ENCODE measurements at regions not wholly inside any gene's neighbourhood (a gene's known extent, or its start where the extent isn't known, plus 50 kb on each side); places are given as distances from the start of the nearest gene placed in this dataset.
"Not testable (repeated sequence)": the region's sequence is repeated elsewhere in the genome, so short reads cannot be mapped to it uniquely, and the experiment has no call there.

DNA sequence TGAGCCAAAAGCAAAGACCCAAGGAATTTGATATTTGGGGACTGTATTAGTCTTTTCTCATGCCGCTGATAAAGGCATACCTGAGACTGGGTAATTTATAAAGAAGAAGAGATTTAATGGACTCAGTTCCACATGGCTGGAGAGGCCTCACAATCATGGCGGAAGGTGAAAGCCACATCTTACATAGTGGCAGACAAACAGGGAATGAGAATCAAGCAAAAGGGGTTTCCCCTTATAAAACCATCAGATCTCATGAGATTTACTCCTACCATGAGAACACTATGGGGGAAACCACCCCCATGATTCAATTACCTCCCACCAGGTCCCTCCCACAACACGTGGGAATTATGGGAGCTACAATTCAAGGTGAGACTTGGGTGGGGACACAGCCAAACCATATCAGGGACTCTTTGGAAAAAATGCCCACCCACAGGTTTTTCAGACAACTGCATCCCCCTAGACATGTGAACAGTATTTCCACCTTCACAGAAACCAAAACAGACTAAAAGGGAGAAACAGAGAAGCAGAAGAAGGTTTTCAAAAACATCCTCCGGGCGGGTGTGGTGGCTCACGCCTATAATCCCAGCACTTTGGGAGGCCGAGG, 482.1 kb upstream of the PROK2 start:
- DNase-seq (ENCODE audit: low read depth in 2 of 3, low spot score in 1 of 3), result not testable (repeated sequence)

DNA sequence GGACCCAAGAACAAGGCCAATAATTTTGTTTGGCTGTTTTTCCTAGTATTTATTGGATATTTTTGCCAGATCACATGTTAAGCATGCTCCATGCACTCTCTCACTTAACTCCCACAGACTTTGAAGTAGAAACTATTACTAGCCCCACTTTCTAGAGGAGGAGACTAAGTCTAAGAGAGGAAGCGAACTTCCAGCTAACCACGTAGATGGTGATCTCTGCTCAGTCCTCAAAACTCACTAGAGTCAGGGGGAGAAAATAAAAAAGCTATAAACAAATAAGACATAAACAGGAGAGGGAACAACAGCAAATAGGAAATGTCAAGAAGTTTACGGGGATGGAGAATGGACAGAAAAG, 481.0 kb upstream of the PROK2 start:
- DNase-seq (ENCODE audit: low read depth in 2 of 3, low spot score in 1 of 3), result no peak

DNA sequence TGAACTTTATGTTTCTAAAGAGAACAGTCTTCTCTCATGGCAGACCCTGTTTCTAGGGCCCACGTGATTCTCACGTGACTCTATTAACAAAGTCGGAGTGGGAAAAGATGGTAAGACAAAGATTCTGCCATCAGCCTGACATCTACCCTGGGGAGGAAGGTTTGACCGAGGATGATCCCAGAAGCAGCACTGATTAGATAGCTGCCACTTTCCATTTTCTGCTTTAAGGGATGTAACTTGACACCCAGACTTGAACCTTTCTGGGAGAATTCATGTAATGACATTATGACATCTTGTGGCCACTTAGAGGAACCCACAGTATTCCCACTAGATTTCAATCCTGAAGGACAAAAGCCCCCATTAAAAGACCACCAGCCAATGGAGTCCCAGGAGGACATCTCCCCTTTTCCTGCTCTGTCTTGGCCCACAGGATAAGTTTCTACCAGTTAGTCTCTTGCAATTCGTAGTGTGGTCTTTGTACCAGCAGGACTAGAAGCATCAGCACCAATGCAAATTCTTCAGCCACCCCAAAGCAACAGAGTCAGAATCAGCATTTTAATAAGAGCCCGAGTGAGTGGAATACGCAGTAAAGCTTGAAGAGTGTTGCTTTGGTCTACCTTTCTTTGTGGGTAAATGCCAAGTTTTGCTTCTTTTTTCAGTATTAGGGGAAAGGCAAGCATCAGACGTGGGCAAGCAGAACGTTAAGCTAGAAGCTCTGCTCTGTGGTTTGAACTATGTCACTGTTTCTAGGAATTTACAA, 480.5 kb upstream of the PROK2 start:
- DNase-seq (ENCODE audit: low read depth in 2 of 3, low spot score in 1 of 3), result no peak

DNA sequence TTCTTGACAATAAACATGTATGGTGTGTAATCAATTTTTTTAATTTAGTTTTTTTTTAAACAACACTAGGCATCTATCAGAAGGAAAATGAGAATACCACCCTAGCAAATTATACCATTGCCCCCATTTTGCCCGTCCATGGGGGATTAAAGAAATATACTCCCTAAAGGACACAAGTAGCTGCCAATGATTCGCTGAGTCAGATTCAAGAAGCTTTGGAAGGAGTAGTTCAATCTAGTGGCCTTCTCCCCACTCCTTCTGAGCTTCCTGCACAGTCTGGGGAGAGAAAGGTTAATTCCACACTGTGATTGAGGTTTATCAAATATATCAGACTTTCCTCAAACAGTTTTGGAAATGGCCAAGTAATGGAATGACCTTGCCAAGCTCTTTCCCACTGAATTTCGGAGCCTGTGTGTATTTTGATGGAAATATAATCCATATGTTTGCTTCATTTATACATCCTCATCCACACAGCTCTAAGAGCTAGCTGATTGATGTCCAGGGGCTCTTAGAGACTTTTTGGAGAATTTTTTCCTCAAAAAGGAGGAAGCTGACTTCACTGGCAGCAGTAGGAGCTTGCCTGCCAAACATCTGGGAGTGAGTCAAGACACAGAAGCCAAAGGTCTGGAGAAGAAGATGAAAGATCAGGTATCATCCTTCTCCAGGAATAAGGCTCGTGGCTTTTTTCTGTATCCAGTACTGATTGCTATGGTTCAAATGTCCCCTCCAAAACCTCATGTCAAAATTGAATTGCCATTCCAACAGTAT, 478.5 kb upstream of the PROK2 start:
- DNase-seq (ENCODE audit: low read depth in 2 of 3, low spot score in 1 of 3), result no peak

DNA sequence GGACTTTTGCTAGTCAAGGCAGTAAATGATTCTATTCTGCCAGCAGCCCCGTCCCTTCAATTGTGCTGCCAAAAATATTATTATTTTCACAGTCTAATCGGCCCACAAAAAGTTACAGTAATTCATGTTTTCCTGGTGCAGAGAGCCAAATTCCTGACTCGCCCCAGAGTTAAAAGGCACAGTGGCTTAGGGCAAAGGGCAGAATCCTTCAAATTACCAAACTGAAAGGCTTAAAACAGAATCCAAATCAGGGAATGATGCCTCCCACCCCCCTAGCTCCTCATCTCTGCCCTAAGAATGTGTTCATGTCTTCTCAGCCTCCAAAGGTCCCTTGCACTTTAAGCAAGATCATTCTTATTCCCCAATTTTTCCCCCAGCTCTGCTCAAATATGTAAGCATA, 477.8 kb upstream of the PROK2 start:
- no peak for DNase-seq (ENCODE audit: low read depth in 2 of 3, low spot score in 1 of 3)

DNA sequence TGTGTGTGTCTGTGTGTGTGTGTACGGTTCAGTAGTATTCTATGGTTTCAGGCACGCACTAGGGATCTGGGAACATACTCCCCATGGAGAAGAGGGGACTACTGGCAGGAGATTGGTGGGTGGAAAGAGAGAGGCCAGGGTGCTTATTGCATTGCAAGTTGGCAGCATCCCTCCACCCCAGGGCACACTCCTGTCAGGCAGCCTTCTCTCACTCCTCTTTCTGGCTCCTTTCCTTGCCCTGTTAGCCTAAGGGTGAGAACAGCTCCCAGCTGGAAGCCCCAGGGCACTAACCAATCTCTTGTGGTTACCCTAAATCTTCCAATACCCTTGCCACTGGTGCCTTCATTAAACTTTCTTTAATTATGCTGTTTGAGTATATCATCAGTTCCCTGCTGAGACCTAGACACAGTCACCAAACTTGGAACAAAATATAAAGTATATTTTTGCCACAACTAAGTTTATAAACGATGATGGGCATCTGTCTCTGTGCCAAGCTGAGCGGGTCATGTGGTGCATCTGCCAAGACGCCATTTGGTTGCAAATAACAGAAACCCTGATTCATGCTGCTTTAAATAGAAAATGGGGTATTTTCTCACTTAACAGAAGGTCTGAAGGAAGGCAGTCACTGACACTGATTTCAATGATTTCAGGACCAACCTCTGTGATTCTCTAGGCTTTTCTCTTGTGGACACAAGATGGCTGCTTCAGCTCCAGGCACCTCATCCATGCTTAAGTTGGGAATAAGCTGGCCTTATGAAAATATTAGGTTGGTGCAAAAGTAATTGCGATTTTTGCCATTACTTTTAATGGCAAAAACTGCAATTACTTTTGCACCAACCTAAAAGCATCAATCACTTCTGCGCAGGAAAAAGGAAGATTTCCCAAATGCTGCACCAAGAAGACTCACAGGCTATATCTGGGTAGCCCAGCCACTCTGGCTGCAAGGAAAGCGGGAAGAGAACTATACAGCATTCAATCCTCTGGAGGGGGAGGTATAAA, 476.9 kb upstream of the PROK2 start:
- DNase-seq (ENCODE audit: low read depth in 2 of 3, low spot score in 1 of 3), result no peak

DNA sequence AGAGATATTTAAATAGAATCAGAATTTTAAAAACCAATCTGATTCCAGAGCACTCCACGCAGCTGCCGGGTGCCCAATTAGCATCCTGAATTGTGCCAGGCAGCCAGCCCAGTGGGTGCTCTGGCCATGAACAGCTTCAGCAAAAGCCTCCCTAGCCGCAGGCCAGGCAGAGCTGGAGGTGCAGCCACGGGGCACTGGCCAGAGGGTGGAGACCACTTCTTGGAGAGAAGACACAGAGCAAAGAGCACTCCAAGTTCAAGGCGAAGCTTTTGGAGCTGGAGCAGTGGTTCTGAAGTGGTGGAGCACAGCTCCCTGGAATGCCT, 475.6 kb upstream of the PROK2 start:
- no peak for DNase-seq (ENCODE audit: low read depth in 2 of 3, low spot score in 1 of 3)

DNA sequence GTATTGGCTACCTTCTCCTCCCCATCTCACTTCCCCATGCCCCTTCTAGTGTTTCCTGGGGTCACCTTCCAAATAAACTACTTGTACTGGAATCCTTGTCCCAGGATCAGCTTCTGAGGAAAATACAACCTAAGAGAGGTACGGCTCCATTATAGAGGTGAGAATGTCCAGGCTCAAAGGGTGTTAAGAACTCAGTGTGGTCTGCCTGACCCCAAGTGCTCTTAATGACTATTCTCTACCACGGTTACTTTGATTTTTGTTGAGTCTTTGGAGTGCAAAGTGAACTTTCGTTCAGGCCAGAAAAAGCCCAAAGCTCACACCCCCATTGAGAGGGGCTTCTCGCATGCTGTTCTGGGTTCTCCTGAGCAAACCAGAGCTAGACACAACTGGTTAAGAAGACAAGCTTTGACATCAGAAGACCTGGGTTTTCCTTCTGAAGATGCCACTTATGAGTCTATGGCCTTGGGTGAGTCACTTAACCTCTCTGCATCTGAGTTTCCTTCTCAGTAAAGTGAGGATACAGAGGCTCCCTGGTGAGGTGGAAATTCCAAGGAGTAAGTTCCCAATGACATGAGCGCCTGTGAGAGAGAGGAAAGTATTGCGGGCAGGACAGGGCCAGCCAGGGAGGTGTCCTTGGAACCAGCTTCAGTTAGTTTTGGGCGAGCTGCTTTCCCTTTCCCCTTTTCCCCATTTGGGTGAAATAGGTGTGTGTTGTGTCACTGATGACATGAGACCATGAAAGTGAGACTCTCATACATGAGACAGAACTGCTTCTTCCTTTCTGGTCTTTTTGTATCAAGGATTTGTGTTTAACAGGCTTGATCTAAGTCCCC, 475.0 kb upstream of the PROK2 start:
- DNase-seq (ENCODE audit: low read depth in 2 of 3, low spot score in 1 of 3), result peak in 1 of 3 donors; percentile 22

DNA sequence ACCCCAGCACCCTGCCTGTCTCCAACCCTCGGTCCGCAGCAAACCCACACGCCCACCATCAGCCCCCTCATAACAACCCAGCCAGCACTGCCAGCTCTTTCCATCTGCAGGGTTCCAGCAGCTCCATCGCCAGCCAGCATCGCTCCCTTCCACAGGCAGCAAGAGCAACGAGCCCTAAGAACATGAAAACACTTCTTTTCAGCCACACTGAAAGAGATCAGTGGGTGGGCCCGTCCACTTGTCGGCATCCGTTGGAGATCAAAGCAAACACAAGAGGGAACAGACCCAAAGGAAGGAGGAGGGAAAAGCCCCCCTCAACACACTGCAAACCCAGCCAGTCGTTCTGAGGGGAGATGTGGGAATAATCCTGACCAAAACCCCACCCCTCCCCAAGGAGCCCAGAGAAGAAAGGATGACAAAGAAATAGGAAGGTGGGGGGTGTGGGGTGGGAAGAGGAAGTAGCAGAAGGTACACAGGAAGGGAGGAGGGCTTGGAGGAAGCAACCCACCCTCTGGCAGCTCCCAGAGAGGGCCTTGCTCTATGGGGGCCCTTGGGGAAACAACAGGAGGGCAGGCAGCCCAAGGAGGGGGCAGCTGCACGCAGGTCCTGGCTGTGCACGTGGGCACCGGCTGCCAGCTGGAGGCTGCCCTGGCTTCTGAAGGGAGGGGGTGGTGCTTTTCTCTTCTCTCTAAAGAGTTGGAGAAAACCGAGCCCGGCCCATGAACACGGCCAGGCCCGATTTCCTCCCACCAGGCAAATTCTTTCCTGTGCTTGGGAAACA, 473.6 kb upstream of the PROK2 start:
- no peak for DNase-seq (ENCODE audit: low read depth in 2 of 3, low spot score in 1 of 3)

DNA sequence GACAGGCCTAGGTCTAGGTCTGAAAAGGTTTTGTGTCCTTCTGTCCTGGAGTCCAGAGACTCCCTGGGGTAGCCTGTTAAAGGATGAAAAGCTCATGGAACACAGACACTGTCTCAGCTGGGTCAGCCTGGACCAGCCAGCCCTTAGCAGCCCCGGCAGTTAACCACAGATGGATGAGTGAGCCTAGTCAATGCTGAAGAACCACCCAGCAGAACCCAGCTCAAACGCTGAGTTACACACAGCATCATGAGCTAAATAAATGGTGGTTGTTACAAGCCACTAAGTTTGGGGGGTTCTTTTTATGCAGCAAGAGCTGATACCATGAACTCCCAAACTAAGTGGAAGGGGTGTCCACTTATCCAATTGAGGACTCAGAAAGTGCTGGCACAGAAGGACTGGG, 472.8 kb upstream of the PROK2 start:
- no peak for DNase-seq (ENCODE audit: low read depth in 2 of 3, low spot score in 1 of 3)

DNA sequence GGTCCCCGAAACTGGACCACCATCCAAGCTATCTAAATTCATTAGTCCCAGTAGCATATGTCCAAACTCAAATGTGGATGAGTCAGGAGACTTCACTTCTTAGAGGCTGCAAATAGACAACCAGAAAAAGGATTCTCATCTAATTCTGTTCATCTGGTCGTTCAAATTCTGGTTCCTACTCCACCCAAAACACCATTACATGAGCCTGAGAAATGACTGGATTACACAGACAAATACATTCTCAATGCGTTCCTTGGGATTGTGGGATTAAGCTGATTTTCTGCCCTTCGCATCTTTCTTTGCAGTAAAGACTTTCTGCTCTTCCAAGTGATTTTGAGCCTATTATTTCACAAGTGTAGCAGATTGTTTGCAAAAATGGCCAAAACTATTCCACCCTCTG, 472.3 kb upstream of the PROK2 start:
- DNase-seq (ENCODE audit: low read depth in 2 of 3, low spot score in 1 of 3), result no peak

DNA sequence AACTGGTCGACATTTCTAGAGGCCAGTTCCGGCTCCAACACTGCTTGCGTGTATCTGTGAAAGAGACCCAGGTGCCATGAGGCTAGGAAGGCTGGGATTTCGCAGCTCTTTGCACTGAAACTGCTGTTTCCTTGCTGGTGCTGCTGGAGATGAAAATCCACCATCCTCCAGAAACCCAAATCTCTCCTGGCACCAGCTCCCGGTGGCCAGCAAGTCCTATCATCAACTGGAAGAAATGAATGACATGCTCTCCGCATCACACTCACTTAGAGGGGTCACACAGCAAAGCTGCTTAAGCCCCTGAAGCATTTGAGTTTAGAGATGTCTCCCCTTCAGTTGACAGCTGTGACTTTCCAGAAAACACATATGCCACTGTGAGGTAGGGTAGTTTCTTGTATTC, 471.8 kb upstream of the PROK2 start:
- DNase-seq (ENCODE audit: low read depth in 2 of 3, low spot score in 1 of 3), result no peak

DNA sequence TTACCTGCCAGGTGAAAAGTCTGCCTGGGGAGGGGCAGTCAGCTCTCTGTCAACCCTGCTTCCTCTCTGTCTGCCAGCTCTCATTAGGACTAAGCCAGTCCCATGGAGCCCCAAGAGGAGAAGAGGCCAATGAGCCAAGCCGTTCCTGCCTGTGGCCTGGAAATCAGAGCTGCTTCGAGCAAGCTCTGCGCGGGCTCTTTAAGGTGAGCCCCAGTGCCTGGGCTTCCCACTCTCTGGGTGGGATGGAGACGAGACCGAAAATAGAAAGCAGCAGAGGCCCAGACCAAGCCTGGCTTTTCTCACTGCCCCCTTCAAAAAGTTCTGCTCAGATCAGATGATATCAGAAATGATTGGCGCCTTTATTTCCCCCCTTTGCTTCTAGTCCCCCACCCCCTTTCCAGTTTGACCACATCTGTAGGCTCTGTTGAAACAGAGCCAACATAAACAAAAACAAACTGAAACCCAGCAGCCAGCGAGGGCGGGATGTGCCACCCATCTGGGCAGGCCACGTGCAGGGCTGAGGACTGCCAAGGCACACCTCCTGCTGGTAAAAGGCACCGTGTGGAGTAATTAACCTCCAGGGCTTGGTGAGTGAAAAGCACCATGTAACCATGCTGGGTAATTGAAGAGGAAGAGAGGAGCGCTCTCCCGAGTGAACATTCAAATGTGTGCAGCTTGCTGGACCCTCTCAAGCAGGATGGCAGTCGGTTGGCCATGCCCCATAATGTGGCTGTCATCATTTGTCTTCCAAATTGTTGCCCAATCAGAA, 471.0 kb upstream of the PROK2 start:
- DNase-seq (ENCODE audit: low read depth in 2 of 3, low spot score in 1 of 3), result no peak

DNA sequence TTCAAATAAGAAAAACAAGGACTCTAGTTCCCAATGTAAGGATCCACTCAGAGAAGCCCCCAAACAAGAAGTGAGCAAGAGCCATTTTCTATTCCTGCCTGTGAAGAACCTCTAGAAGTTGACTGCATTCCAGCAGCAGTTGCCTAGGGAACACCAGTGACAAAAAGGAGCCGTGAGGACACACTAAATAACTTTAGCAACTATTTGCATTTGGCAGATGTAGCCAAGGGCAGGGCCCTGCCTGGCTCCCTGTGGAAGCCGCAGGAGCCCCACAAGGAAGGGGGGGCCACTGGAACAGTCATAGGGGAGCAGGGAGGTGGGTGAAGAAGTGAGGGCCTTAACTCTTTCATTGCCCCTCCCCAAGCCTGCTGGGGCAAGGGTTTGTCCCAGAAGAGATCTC, 470.2 kb upstream of the PROK2 start:
- DNase-seq (ENCODE audit: low read depth in 2 of 3, low spot score in 1 of 3), result no peak

DNA sequence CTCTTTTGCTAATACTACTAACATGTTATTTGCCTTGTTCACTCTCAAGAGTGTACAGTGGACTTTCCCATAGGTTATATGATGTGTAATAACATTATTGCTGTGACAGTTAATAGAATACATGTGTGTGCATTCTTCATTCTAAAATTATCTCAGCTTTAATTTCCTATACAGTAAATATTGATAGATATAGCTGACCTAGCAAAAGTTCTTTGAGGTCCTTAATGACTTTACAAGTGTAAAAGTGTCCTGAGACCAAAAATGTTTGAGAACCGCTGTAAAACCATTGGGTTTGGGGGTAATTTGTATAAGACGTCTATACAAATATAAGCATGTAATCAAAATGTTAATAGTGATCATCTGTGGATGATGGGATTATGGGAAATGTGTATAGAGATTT, 469.5 kb upstream of the PROK2 start:
- DNase-seq (ENCODE audit: low read depth in 2 of 3, low spot score in 1 of 3), result no peak

DNA sequence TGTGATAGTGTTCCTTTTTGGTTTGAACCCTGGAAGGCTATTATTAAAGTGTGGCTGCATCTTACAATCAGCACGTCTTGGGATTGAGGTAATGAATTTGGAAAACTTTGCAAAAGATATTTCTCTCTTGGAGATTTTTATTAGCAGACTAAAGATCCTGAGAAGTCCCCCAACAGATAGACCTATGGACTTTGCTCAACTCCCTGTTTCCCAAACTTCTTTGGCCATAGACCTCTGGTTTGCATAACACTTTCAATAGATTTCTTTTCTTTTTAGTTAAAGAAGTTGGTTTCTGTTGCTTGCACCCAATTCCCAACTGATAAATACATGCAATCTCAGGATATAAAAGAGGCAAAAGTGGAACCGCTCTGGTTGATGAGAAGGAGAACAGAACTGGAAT, 465.8 kb upstream of the PROK2 start:
- no peak for DNase-seq (ENCODE audit: low read depth in 2 of 3, low spot score in 1 of 3)

DNA sequence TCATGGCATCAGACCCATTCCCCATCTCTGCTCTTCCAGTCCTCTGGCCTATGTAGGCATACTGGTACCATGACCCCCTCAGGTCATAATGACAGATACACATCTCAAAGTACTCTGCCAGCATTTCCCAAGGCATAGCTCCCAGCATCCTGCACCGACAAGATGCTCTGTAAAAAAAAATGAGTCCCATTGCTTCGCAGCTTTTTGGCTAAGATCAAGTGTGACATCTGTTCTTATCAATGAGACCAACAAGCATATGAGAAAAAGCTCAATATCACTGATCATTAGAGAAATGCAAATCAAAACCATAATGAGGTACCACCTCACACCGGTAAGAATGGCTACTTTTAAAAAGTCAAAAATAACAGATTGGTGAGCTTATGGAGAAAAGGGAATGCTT, 463.9 kb upstream of the PROK2 start:
- DNase-seq (ENCODE audit: low read depth in 2 of 3, low spot score in 1 of 3), result no peak

DNA sequence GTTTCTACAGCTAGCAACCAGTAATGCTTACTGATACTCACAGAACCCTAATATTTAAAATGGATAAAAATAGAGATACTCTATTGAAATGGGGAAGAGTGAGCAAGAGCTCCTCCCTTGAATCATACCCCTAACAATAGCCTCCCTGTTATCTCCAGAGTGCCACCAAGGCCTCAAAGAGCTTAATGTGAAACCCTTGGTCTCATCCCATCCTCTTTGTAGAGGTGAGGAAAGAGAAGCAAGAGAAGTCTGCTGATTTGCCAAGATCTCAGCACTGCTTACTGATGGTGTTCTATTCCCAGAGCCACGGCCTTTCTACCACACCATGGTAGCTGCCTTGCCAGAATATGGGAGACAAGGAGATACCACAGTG, 463.4 kb upstream of the PROK2 start:
- DNase-seq (ENCODE audit: low read depth in 2 of 3, low spot score in 1 of 3), result no peak
